K562 (cell line): ENCODE measurements at regions not wholly inside any gene's neighbourhood (a gene's known extent, or its start where the extent isn't known, plus 50 kb on each side); places are given as distances from the start of the nearest gene placed in this dataset.

ENCODE experiments used
- ATAC-seq: fragments of 200-7000 bp; cut with Tn5 transposase; 3 replicates; pipeline ENCODE4 v1.9.1; 2020; ENCODE audit warnings: moderate library complexity
- BruUV-seq: library from RNA; stranded (reverse); fragments of 400-500 nt; replicated peaks from 2 replicates; lab custom pipeline; 2021; lab: Mats Ljungman, UMichigan
- CTCF ChIA-PET: fragments of 300-600 bp; formaldehyde crosslinking; extraction: SDS; loops from one replicate; lab custom pipeline; 2021; ENCODE audit warnings: low intra/inter-chr PET ratio; lab: Yijun Ruan, JAX
- POLR2A ChIA-PET: fragments of 300-600, 350-650 bp; sonication (Branson Sonifier 250); formaldehyde crosslinking; extraction: SDS; loops from one replicate; lab custom pipeline; 2021; ENCODE audit warnings: antibody characterized with exemption, inconsistent platforms; lab: Yijun Ruan, JAX
- DNase-seq, 4 experiments: peaks; one replicate each; pipeline versions ENCODE4 v3.0.0 to v3.0.0-alpha.2; 2011 to 2018; ENCODE audit warnings: low spot score in 3 of 4, mixed read lengths in 3 of 4; ENCODE audit errors: extremely low read depth in 1 of 4
- FAIRE-seq: peaks from 2 replicates; lab custom pipeline; 2011; peaks lifted over from hg19 to GRCh38; lab: Jason Lieb, UNC
- H2AFZ ChIP-seq: 2 replicates; pipeline ENCODE4 v1.6.0; 2011; ENCODE audit warnings: low read depth, low read length, control low read depth, inconsistent platforms
- H3K27ac ChIP-seq: fragments of 200-600 bp; 3 replicates; pipeline ENCODE4 v1.8.0; 2011; ENCODE audit warnings: low read depth, mild to moderate bottlenecking, control low read depth, inconsistent platforms, low read length, moderate library complexity, mixed read lengths; ENCODE audit errors: extremely low read depth
- H3K27me3 ChIP-seq, 2 experiments: fragments of 300-600 bp in 1 of 2; 2 replicates in 1 of 2; 3 replicates in 1 of 2; pipeline versions ENCODE4 v1.6.0 to v1.8.0; 2011; ENCODE audit warnings: inconsistent platforms in 2 of 2, low read length in 2 of 2, mild to moderate bottlenecking in 1 of 2, mixed read lengths in 1 of 2, moderate library complexity in 1 of 2; ENCODE audit not compliant: control insufficient read depth in 2 of 2, insufficient read depth in 2 of 2
- H3K36me3 ChIP-seq: fragments of 300-600 bp; 3 replicates; pipeline ENCODE4 v1.8.0; 2011; ENCODE audit warnings: mild to moderate bottlenecking, low read length, inconsistent platforms; ENCODE audit not compliant: control insufficient read depth, insufficient read depth
- H3K4me1 ChIP-seq, 2 experiments: fragments of 200-600 bp in 1 of 2; replicated peaks in 1 of 2; 2 replicates in 1 of 2; 3 replicates in 1 of 2; pipeline versions ENCODE4 v1.5.1 to v1.8.0; 2011; ENCODE audit warnings: inconsistent platforms in 2 of 2, low read length in 2 of 2, mild to moderate bottlenecking in 1 of 2, mixed read lengths in 1 of 2, moderate library complexity in 1 of 2; ENCODE audit not compliant: control insufficient read depth in 2 of 2, insufficient read depth in 2 of 2
- H3K4me2 ChIP-seq: 2 replicates; pipeline ENCODE4 v1.6.1; 2011; ENCODE audit warnings: low read length, control low read depth, inconsistent platforms, mixed read lengths; ENCODE audit not compliant: insufficient read depth
- H3K4me3 ChIP-seq: fragments of 200-600 bp; sonication (generic), shearing (Covaris generic); 2 replicates; pipeline ENCODE4 v1.5.1; 2016; ENCODE audit warnings: control low read depth, inconsistent platforms
- H3K79me2 ChIP-seq: fragments of 200-600 bp; 3 replicates; pipeline ENCODE4 v1.8.0; 2011; ENCODE audit warnings: low read length, inconsistent platforms; ENCODE audit not compliant: control insufficient read depth, insufficient read depth
- H3K9ac ChIP-seq, 2 experiments: 2 replicates each; pipeline versions ENCODE4 v1.6.0 to v1.6.1; 2011; ENCODE audit warnings: low read depth in 2 of 2, low read length in 2 of 2, control low read depth in 1 of 2, inconsistent platforms in 1 of 2, mild to moderate bottlenecking in 1 of 2, mixed read lengths in 1 of 2; ENCODE audit not compliant: insufficient read depth in 1 of 2
- H3K9me1 ChIP-seq: one replicate; pipeline ENCODE4 v1.6.0; 2011; ENCODE audit warnings: inconsistent platforms, mild to moderate bottlenecking, low read length, moderate library complexity; ENCODE audit not compliant: control insufficient read depth, insufficient read depth
- H3K9me3 ChIP-seq: replicated peaks from 2 replicates; pipeline ENCODE4 v1.5.1; 2011; ENCODE audit warnings: low read depth, low read length, inconsistent platforms; ENCODE audit not compliant: control insufficient read depth, insufficient read depth
- H4K20me1 ChIP-seq: replicated peaks from 2 replicates; pipeline ENCODE4 v1.6.1; 2011; ENCODE audit warnings: low read length, inconsistent platforms, mixed read lengths; ENCODE audit not compliant: control insufficient read depth, insufficient read depth
- ATF1 ChIP-seq, 2 experiments: fragments of 450-650 bp in 1 of 2; IDR thresholded peaks; 2 replicates each; pipeline ENCODE4 v1.6.1; 2016; ENCODE audit warnings: missing compliant biosample characterization in 1 of 2, missing genetic modification characterization in 1 of 2
- CBX5 ChIP-seq: IDR thresholded peaks from 2 replicates; pipeline ENCODE4 v1.6.1; 2014; ENCODE audit warnings: low read depth, borderline replicate concordance
- CREM ChIP-seq: IDR thresholded peaks from 2 replicates; pipeline ENCODE4 v1.6.1; 2014; ENCODE audit warnings: antibody characterized with exemption, low read depth
- EP300 ChIP-seq: IDR thresholded peaks from 2 replicates; pipeline ENCODE4 v1.6.1; 2012; ENCODE audit warnings: low read length, improper control_type of control experiment
- EP400 ChIP-seq: fragments of 450-650 bp; IDR thresholded peaks from 2 replicates; pipeline ENCODE4 v1.6.1; 2017; ENCODE audit warnings: antibody characterized with exemption, mild to moderate bottlenecking, moderate library complexity
- EZH2 ChIP-seq: IDR thresholded peaks from 2 replicates; pipeline ENCODE4 v1.6.1; 2012; ENCODE audit warnings: low read depth, mild to moderate bottlenecking, inconsistent platforms, low read length, borderline replicate concordance
- HEY1 ChIP-seq: fragments of 250-450 bp; sonication (Bioruptor Pico); IDR thresholded peaks from 2 replicates; pipeline ENCODE4 v1.5.0; 2020; ENCODE audit warnings: mild to moderate bottlenecking, moderate library complexity, borderline replicate concordance
- MAZ ChIP-seq, 2 experiments: fragments of 450-650 bp in 1 of 2; sonication (generic) in 1 of 2; formaldehyde crosslinking; IDR thresholded peaks in 1 of 2; conservative IDR thresholded peaks in 1 of 2; 2 replicates each; pipeline versions ENCODE4 v1.4.0 to v1.5.0; 2020; ENCODE audit warnings: mild to moderate bottlenecking in 1 of 2, missing genetic modification reagents in 1 of 2
- MCM3 ChIP-seq: fragments of 450-650 bp; IDR thresholded peaks from 2 replicates; pipeline ENCODE4 v1.6.1; 2016
- MYNN ChIP-seq, 2 experiments: sonication (generic); formaldehyde crosslinking in 1 of 2; IDR thresholded peaks; 2 replicates each; pipeline versions ENCODE4 v1.5.0 to v1.6.1; 2016 to 2020; ENCODE audit warnings: antibody characterized with exemption in 1 of 2, missing genetic modification reagents in 1 of 2
- NONO ChIP-seq, 2 experiments: fragments of 200-400 bp in 1 of 2; fragments of 450-650 bp in 1 of 2; formaldehyde crosslinking in 1 of 2; IDR thresholded peaks; 2 replicates each; pipeline ENCODE4 v1.6.1; 2017; ENCODE audit warnings: low read depth in 2 of 2, mild to moderate bottlenecking in 2 of 2, moderate library complexity in 2 of 2, low read length in 1 of 2
- PCBP2 ChIP-seq: fragments of 200-400 bp; formaldehyde crosslinking; IDR thresholded peaks from 2 replicates; pipeline ENCODE4 v1.6.1; 2018; ENCODE audit warnings: low read length, low read depth, mild to moderate bottlenecking, moderate library complexity; ENCODE audit not compliant: poor library complexity, severe bottlenecking
- RBBP5 ChIP-seq: fragments of 200-600 bp; sonication (generic); IDR thresholded peaks from 2 replicates; pipeline ENCODE4 v1.6.1; 2012; ENCODE audit warnings: borderline replicate concordance, mild to moderate bottlenecking, low read length, control low read depth, inconsistent platforms; ENCODE audit not compliant: insufficient read depth, poor library complexity, severe bottlenecking
- SAFB2 ChIP-seq: fragments of 200-400 bp; formaldehyde crosslinking; IDR thresholded peaks from 2 replicates; pipeline ENCODE4 v1.6.1; 2018; ENCODE audit warnings: borderline replicate concordance, low read length, low read depth, moderate library complexity; ENCODE audit not compliant: severe bottlenecking
- SRSF9 ChIP-seq: fragments of 200-400 bp; formaldehyde crosslinking; IDR thresholded peaks from 2 replicates; pipeline ENCODE4 v1.6.1; 2017; ENCODE audit warnings: low read depth, low read length, borderline replicate concordance
- TRIM24 ChIP-seq, 2 experiments: fragments of 450-650 bp; IDR thresholded peaks; 2 replicates each; pipeline ENCODE4 v1.6.1; 2016
- ZFX ChIP-seq: sonication (generic); formaldehyde crosslinking; IDR thresholded peaks from 2 replicates; pipeline ENCODE4 v1.8.0; 2022; ENCODE audit warnings: mild to moderate bottlenecking, missing genetic modification reagents, moderate library complexity
- ZNF217 ChIP-seq: sonication (generic); formaldehyde crosslinking; IDR thresholded peaks from 2 replicates; pipeline ENCODE4 v1.8.0; 2022; ENCODE audit warnings: mild to moderate bottlenecking, missing genetic modification reagents
- ZNF263 ChIP-seq: sonication (generic); formaldehyde crosslinking; IDR thresholded peaks from 2 replicates; pipeline ENCODE4 v1.8.0; 2022; ENCODE audit warnings: mild to moderate bottlenecking, missing genetic modification reagents, borderline replicate concordance
- ZNF76 ChIP-seq: fragments of 250-450 bp; sonication (Bioruptor Pico); IDR thresholded peaks from 2 replicates; pipeline ENCODE4 v1.4.0; 2020; ENCODE audit warnings: mild to moderate bottlenecking, moderate library complexity, borderline replicate concordance
- WGBS: fragments of 100-300 bp; shearing (Covaris generic); methylation state at CpG from one replicate; pipeline ENCODE4 v1.1.6; 2016; ENCODE audit warnings: low coverage, mixed read lengths; ENCODE audit not compliant: insufficient coverage; ENCODE audit errors: missing lambda C conversion rate; 5-methylcytosine and 5-hydroxymethylcytosine counted together
- in situ Hi-C: fragments of 300-500 bp; cut with MboI; formaldehyde crosslinking; loops from 4 replicates; pipeline ENCODE4 v1.15.0; 2018; ENCODE audit warnings: inconsistent platforms, mixed read lengths
- intact Hi-C: fragments of 100-400 bp; cut with micrococcal nuclease; formaldehyde crosslinking; loops from 2 replicates; pipeline ENCODE4 v1.14.2; 2022
- TF ChIP-seq, protein P1 (sequence below): fragments of 450-650 bp; conservative IDR thresholded peaks from 2 replicates; pipeline ENCODE4 v1.6.1; 2016; ENCODE audit warnings: missing genetic modification characterization, low read depth, mild to moderate bottlenecking, control low read depth, missing compliant biosample characterization
- TF ChIP-seq, protein P2 (sequence below): fragments of 250-450 bp; sonication (Bioruptor Pico); IDR thresholded peaks from 2 replicates; pipeline ENCODE4 v1.8.0; 2021; ENCODE audit warnings: borderline replicate concordance, mild to moderate bottlenecking, moderate library complexity; ENCODE audit not compliant: poor library complexity, severe bottlenecking

DNA sequence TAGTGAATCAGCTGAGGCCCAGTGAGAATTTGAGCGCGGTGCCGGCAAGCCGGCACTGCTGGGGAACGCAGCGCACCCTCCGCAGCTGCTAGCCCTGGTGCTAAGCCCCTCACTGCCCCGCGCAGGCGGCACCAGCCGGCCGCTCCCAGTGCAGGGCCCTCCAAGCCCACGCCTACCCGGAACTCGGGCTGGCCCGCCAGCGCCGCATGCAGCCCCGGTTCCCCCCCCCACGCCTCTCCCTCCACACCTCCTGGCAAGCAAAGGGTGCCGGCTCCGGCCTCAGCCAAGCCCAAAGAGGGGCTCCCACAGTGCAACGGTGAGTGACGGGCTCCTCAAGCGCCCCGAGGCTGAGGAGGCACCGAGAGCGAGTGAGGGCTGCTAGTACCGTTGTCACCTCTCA lies 54.5 kb upstream of the VASH1 start (continued):
- TF ChIP-seq MAZ (CRISPR knock-in tag; conservative IDR thresholded peaks at IDR 0.05 in 1 of 2, IDR thresholded peaks at IDR 0.05 in 1 of 2) (no peak), SAFB2 (no peak), TRIM24 (IDR thresholded peaks at IDR 0.05) (no peak), PCBP2 (no peak), EP400 (no peak), ATF1 (CRISPR knock-in tag; IDR thresholded peaks at IDR 0.05) (no peak), ATF1 (tag; IDR thresholded peaks at IDR 0.05) (no peak), MCM3 (no peak)
- TF ChIP-seq, protein P1, sequence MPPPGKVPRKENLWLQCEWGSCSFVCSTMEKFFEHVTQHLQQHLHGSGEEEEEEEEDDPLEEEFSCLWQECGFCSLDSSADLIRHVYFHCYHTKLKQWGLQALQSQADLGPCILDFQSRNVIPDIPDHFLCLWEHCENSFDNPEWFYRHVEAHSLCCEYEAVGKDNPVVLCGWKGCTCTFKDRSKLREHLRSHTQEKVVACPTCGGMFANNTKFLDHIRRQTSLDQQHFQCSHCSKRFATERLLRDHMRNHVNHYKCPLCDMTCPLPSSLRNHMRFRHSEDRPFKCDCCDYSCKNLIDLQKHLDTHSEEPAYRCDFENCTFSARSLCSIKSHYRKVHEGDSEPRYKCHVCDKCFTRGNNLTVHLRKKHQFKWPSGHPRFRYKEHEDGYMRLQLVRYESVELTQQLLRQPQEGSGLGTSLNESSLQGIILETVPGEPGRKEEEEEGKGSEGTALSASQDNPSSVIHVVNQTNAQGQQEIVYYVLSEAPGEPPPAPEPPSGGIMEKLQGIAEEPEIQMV (tag) = no peak

DNA sequence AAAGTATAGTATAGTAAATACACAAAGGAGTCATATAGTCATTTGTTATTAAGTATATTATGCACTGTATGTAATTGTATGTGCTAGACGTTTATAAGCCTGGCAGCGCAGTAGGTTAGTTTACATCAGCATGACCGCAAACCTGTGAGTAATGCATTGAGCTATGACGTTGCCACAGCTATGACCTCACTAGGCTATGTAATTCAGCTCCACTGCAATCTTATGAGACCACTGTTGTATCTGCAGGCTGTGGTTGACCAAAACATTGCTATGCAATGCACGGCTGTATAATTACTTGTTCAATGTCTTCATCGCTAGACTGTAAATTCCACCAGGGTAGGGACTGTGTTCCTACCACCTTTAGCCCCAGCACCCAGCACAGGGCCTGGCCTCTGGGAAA lies 53.2 kb upstream of the VASH1 start:
- no TSS peak for BruUV-seq
- Histone ChIP-seq H2AFZ (no peak overlapping the region), H3K4me1 (peaks cover 0 to 4% of the 10 kb centered on the region in 2 experiments; a peak in 2 of 5 replicates), H3K36me3 (no peaks in the 10 kb centered on the region), H3K4me2 (no peak overlapping the region), H4K20me1 (no peaks in the 10 kb centered on the region), H3K27me3 (peaks cover 0 to 20% of the 10 kb centered on the region in 2 experiments; a peak in 4 of 5 replicates), H3K9me1 (no peaks in the 10 kb centered on the region), H3K79me2 (no peaks in the 10 kb centered on the region), H3K9ac (no peak overlapping the region), H3K27ac (no peak overlapping the region), H3K4me3 (no peak overlapping the region), H3K9me3 (no peaks in the 10 kb centered on the region)
- CTCF ChIA-PET = no interaction called here
- intact Hi-C loops = no loop called here
- POLR2A ChIA-PET = no interaction called here
- DNase-seq = no peak
- in situ Hi-C loops = loop anchor here (25.0 kb wide), 1 partner anchor 354 kb away; no protein-coding TSS in a partner anchor
- no peak for ATAC-seq
- WGBS = 29% methylated on average over 6 of the region's 6 CpGs
- FAIRE-seq = no peak
- TF ChIP-seq EZH2 = no peak
- TF ChIP-seq ZFX (CRISPR knock-in tag) = no peak
- TF ChIP-seq HEY1 = no peak
- TF ChIP-seq CBX5 = no peak
- no peak for TF ChIP-seq NONO (IDR thresholded peaks at IDR 0.05; ENCODE audit: low read depth in 2 of 2, low read length in 1 of 2)
- TF ChIP-seq SRSF9 = no peak
- no peak for TF ChIP-seq EP300
- no peak for TF ChIP-seq RBBP5
- TF ChIP-seq CREM = peak; percentile 71
- TF ChIP-seq, protein P2, sequence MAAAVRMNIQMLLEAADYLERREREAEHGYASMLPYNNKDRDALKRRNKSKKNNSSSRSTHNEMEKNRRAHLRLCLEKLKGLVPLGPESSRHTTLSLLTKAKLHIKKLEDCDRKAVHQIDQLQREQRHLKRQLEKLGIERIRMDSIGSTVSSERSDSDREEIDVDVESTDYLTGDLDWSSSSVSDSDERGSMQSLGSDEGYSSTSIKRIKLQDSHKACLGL (CRISPR knock-in tag) = no peak
- no peak for TF ChIP-seq ZNF263 (CRISPR knock-in tag)
- no peak for TF ChIP-seq ZNF217 (CRISPR knock-in tag)
- no peak for TF ChIP-seq MYNN (IDR thresholded peaks at IDR 0.05)
- no peak for TF ChIP-seq MYNN (CRISPR knock-in tag; IDR thresholded peaks at IDR 0.05)
- TF ChIP-seq ZNF76 = no peak
